Caco-2 (cell line): ENCODE measurements at regions not wholly inside any gene's neighbourhood (a gene's known extent, or its start where the extent isn't known, plus 50 kb on each side); places are given as distances from the start of the nearest gene placed in this dataset.

ENCODE experiments used
- BruUV-seq: library from RNA; stranded (reverse); fragments of 400-500 nt; replicated peaks from 2 replicates; lab custom pipeline; 2021; lab: Mats Ljungman, UMichigan
- CTCF ChIA-PET: fragments of 300-600 bp; sonication (Branson Sonifier 250); formaldehyde crosslinking; loops from one replicate; lab custom pipeline; 2022; ENCODE audit warnings: antibody characterized with exemption; lab: Charles Lee
- POLR2A ChIA-PET: fragments of 300-600 bp; sonication (Branson Sonifier 250); formaldehyde crosslinking; loops from one replicate; lab custom pipeline; 2022; ENCODE audit warnings: antibody characterized with exemption; lab: Charles Lee
- DNase-seq, 2 experiments: peaks; one replicate each; pipeline versions ENCODE4 v3.0.0 to v3.0.0-alpha.2; 2020 to 2022
- H3K27me3 ChIP-seq: replicated peaks from 2 replicates; pipeline ENCODE4 v1.6.0; 2011; ENCODE audit warnings: low read length; ENCODE audit not compliant: control insufficient read depth, insufficient read depth
- H3K36me3 ChIP-seq: 2 replicates; pipeline ENCODE4 v1.5.1; 2011; ENCODE audit warnings: low read length; ENCODE audit not compliant: control insufficient read depth, insufficient read depth
- H3K4me1 ChIP-seq: fragments of 250-450 bp; sonication (Bioruptor Pico); 2 replicates; pipeline ENCODE4 v1.5.1; 2020; ENCODE audit warnings: mild to moderate bottlenecking
- H3K4me3 ChIP-seq: 2 replicates; pipeline ENCODE4 v1.5.1; 2011; ENCODE audit warnings: low read depth, mild to moderate bottlenecking, control low read depth, low read length
- H3K9me3 ChIP-seq: fragments of 250-450 bp; sonication (Bioruptor Pico); 2 replicates; pipeline ENCODE4 v1.5.1; 2020; ENCODE audit warnings: mild to moderate bottlenecking, moderate library complexity
- H3K27ac Mint-ChIP-seq: one replicate; pipeline ENCODE4 v1.8.0; 2022; ENCODE audit warnings: mixed read lengths; ENCODE audit not compliant: unreplicated experiment
- H3K27me3 Mint-ChIP-seq: one replicate; pipeline ENCODE4 v1.8.0; 2022; ENCODE audit warnings: mixed read lengths; ENCODE audit not compliant: insufficient read depth, unreplicated experiment
- H3K36me3 Mint-ChIP-seq: one replicate; pipeline ENCODE4 v1.8.0; 2022; ENCODE audit warnings: mild to moderate bottlenecking, mixed read lengths; ENCODE audit not compliant: insufficient read depth, unreplicated experiment
- H3K4me1 Mint-ChIP-seq: one replicate; pipeline ENCODE4 v1.8.0; 2022; ENCODE audit warnings: low read depth, mixed read lengths; ENCODE audit not compliant: unreplicated experiment
- H3K4me3 Mint-ChIP-seq: one replicate; pipeline ENCODE4 v1.8.0; 2022; ENCODE audit warnings: mild to moderate bottlenecking, moderate library complexity, mixed read lengths; ENCODE audit not compliant: unreplicated experiment
- H3K9me3 Mint-ChIP-seq: one replicate; pipeline ENCODE4 v1.8.0; 2022; ENCODE audit warnings: mixed read lengths; ENCODE audit not compliant: unreplicated experiment
- intact Hi-C: fragments of 100-400 bp; cut with micrococcal nuclease; formaldehyde crosslinking; loops from one replicate; pipeline ENCODE4 v1.10.0; 2022; ENCODE audit not compliant: unreplicated experiment
- TF ChIP-seq, protein P1 (sequence below), 2 experiments: fragments of 200-600 bp in 1 of 2; IDR thresholded peaks; 1 replicate in 1 of 2; 2 replicates in 1 of 2; pipeline versions ENCODE4 v1.5.1 to v1.8.0; 2011 to 2022; ENCODE audit warnings: antibody characterized with exemption in 1 of 2, control low read depth in 1 of 2, inconsistent platforms in 1 of 2, low read depth in 1 of 2, low read length in 1 of 2, mild to moderate bottlenecking in 1 of 2, moderate library complexity in 1 of 2; ENCODE audit not compliant: insufficient read depth in 1 of 2, severe bottlenecking in 1 of 2, unreplicated experiment in 1 of 2

GRCh38 chr1:213435715-213436114 is 384.7 kb downstream of the RPS6KC1 start:
- DNase-seq = no peak
- Histone ChIP-seq H3K4me1 (no peaks in the 10 kb centered on the region), H3K9me3 (0 out of 2 replicates have a peak, but pooled peaks cover 4% of the 10 kb centered on the region), H3K36me3 (no peaks in the 10 kb centered on the region), H3K4me3 (no peak overlapping the region), H3K27me3 (no peaks in the 10 kb centered on the region)
- no TSS peak for BruUV-seq
- intact Hi-C loops = no loop called here
- Mint-ChIP-seq H3K4me3 (no peak overlapping the region), H3K27me3 (no peaks in the 10 kb centered on the region), H3K36me3 (no peaks in the 10 kb centered on the region), H3K27ac (no peak overlapping the region), H3K9me3 (peaks cover 6% of the 10 kb centered on the region), H3K4me1 (no peaks in the 10 kb centered on the region)
- ChIA-PET POLR2A (no interaction called here), CTCF (no interaction called here)
- TF ChIP-seq, protein P1, sequence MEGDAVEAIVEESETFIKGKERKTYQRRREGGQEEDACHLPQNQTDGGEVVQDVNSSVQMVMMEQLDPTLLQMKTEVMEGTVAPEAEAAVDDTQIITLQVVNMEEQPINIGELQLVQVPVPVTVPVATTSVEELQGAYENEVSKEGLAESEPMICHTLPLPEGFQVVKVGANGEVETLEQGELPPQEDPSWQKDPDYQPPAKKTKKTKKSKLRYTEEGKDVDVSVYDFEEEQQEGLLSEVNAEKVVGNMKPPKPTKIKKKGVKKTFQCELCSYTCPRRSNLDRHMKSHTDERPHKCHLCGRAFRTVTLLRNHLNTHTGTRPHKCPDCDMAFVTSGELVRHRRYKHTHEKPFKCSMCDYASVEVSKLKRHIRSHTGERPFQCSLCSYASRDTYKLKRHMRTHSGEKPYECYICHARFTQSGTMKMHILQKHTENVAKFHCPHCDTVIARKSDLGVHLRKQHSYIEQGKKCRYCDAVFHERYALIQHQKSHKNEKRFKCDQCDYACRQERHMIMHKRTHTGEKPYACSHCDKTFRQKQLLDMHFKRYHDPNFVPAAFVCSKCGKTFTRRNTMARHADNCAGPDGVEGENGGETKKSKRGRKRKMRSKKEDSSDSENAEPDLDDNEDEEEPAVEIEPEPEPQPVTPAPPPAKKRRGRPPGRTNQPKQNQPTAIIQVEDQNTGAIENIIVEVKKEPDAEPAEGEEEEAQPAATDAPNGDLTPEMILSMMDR (IDR thresholded peaks at IDR 0.05; ENCODE audit: insufficient read depth in 1 of 2, low read depth in 1 of 2, low read length in 1 of 2, severe bottlenecking in 1 of 2, unreplicated experiment in 1 of 2) = no peak

DNA sequence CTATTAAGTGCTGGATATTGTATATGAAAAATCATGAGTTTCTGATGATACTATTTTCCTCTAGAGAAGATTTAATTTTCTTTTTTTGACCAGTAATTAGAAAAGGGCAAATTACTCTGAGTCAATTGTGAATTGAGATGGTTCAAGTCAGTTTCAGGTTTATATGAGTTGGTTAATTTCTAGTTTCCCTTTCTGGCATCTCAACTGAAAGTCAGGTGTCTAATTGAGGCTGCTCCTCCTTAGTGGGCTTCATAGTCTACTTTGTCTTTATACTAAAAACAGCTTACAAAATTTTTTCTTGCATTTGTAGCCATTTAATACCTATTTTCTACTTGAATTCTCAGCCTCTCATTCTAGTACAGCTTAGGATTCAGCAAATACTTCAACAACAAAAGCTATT is 387.3 kb downstream of the RPS6KC1 start:
- Histone ChIP-seq H3K4me3 (no peak overlapping the region), H3K36me3 (no peaks in the 10 kb centered on the region), H3K9me3 (0 out of 2 replicates have a peak, but pooled peaks cover 4% of the 10 kb centered on the region), H3K27me3 (no peaks in the 10 kb centered on the region), H3K4me1 (no peaks in the 10 kb centered on the region)
- H3K9me3 Mint-ChIP-seq = peaks cover 6% of the 10 kb centered on the region
- no peak overlapping the region for H3K27ac Mint-ChIP-seq
- POLR2A ChIA-PET = no interaction called here
- no TSS peak for BruUV-seq
- H3K27me3 Mint-ChIP-seq = no peaks in the 10 kb centered on the region
- peaks cover 3% of the 10 kb centered on the region for H3K4me1 Mint-ChIP-seq
- DNase-seq = no peak
- H3K4me3 Mint-ChIP-seq = no peak overlapping the region
- TF ChIP-seq, protein P1 (IDR thresholded peaks at IDR 0.05; ENCODE audit: insufficient read depth in 1 of 2, low read depth in 1 of 2, low read length in 1 of 2, severe bottlenecking in 1 of 2, unreplicated experiment in 1 of 2) = no peak
- H3K36me3 Mint-ChIP-seq = no peaks in the 10 kb centered on the region
- intact Hi-C loops = no loop called here
- CTCF ChIA-PET = no interaction called here

DNA sequence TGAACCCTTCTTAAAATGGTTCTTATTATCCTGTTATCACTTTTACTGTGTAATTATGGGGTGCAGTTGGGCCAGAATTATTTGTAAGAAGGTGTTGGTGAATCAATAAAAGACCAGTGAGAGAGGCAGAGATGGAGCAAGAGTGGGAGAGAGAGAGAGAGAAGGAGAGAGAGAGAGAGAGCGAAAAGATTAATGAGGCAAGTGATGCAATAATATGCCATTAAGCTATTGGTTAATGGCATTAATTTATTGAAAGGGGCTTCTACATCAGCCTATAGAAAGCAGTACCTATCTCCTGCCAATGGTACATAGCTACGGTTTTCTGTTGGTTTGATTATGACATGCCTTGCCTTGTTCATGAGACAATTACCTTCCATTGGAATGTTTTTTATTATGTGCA is 388.7 kb downstream of the RPS6KC1 start:
- intact Hi-C loops = no loop called here
- Mint-ChIP-seq H3K9me3 (peaks cover 6% of the 10 kb centered on the region), H3K4me3 (no peak overlapping the region), H3K27ac (no peak overlapping the region), H3K36me3 (no peaks in the 10 kb centered on the region), H3K27me3 (no peaks in the 10 kb centered on the region), H3K4me1 (peaks cover 5% of the 10 kb centered on the region)
- DNase-seq = no peak
- TF ChIP-seq, protein P1 (IDR thresholded peaks at IDR 0.05; ENCODE audit: insufficient read depth in 1 of 2, low read depth in 1 of 2, low read length in 1 of 2, severe bottlenecking in 1 of 2, unreplicated experiment in 1 of 2) = no peak
- ChIA-PET POLR2A (no interaction called here), CTCF (no interaction called here)
- H3K4me1 ChIP-seq = no peaks in the 10 kb centered on the region
- no peaks in the 10 kb centered on the region for H3K27me3 ChIP-seq
- H3K9me3 ChIP-seq = 0 out of 2 replicates have a peak, but pooled peaks cover 4% of the 10 kb centered on the region
- H3K4me3 ChIP-seq = no peak overlapping the region
- no TSS peak for BruUV-seq
- H3K36me3 ChIP-seq = no peaks in the 10 kb centered on the region
